IMR-90 (cell line): ENCODE measurements at regions not wholly inside any gene's neighbourhood (a gene's known extent, or its start where the extent isn't known, plus 50 kb on each side); places are given as distances from the start of the nearest gene placed in this dataset.

Experiments
- ATAC-seq: fragments of 200-7000 bp; cut with Tn5 transposase; 2 replicates; pipeline ENCODE4 v1.9.1; 2020; ENCODE audit warnings: low read depth, mild to moderate bottlenecking, moderate library complexity
- BruUV-seq: library from RNA; stranded (reverse); fragments of 400-500 nt; replicated peaks from 2 replicates; lab custom pipeline; 2021; lab: Mats Ljungman, UMichigan
- CTCF ChIA-PET: fragments of 300-600 bp; formaldehyde crosslinking; extraction: SDS; loops from one replicate; lab custom pipeline; 2021; ENCODE audit warnings: antibody characterized with exemption; lab: Yijun Ruan, JAX
- POLR2A ChIA-PET: fragments of 300-600 bp; sonication (Branson Sonifier 250); formaldehyde crosslinking; loops from one replicate; lab custom pipeline; 2022; ENCODE audit warnings: antibody characterized with exemption; ENCODE audit not compliant: unreplicated experiment; lab: Charles Lee
- DNase-seq: peaks from one replicate; pipeline ENCODE4 v3.0.0; 2013
- H2AFZ ChIP-seq: replicated peaks from 2 replicates; pipeline ENCODE3; 2013; ENCODE audit warnings: low read length, mild to moderate bottlenecking; ENCODE audit not compliant: poor library complexity
- H2AK5ac ChIP-seq: 2 replicates; pipeline ENCODE4 v1.6.1; 2013; ENCODE audit warnings: low read depth, low read length, inconsistent platforms
- H2AK9ac ChIP-seq: replicated peaks from 2 replicates; pipeline ENCODE3; 2013; ENCODE audit warnings: mild to moderate bottlenecking, low read depth, low read length, moderate library complexity; ENCODE audit not compliant: poor library complexity
- H2BK120ac ChIP-seq: 2 replicates; pipeline ENCODE4 v1.6.1; 2013; ENCODE audit warnings: low read depth, low read length, inconsistent platforms
- H2BK15ac ChIP-seq: 3 replicates; pipeline ENCODE4 v1.6.1; 2013; ENCODE audit warnings: low read depth, low read length, inconsistent platforms
- H2BK20ac ChIP-seq: 2 replicates; pipeline ENCODE4 v1.6.1; 2013; ENCODE audit warnings: low read depth, mild to moderate bottlenecking, inconsistent platforms, low read length, moderate library complexity
- H2BK5ac ChIP-seq: 2 replicates; pipeline ENCODE4 v1.6.1; 2013; ENCODE audit warnings: mild to moderate bottlenecking, low read depth, low read length, inconsistent platforms; ENCODE audit not compliant: poor library complexity, severe bottlenecking
- H3K14ac ChIP-seq: replicated peaks from 2 replicates; pipeline ENCODE4 v1.6.1; 2013; ENCODE audit warnings: low read depth, low read length, inconsistent platforms
- H3K18ac ChIP-seq: 2 replicates; pipeline ENCODE4 v1.6.1; 2013; ENCODE audit warnings: low read depth, low read length, control low read depth
- H3K23ac ChIP-seq: 2 replicates; pipeline ENCODE4 v1.6.1; 2013; ENCODE audit warnings: low read depth, low read length, inconsistent platforms
- H3K27ac ChIP-seq: 2 replicates; pipeline ENCODE4 v1.5.1; 2013; ENCODE audit warnings: mild to moderate bottlenecking, control low read depth, low read length; ENCODE audit not compliant: insufficient read depth
- H3K27me3 ChIP-seq: 2 replicates; pipeline ENCODE4 v1.6.1; 2013; ENCODE audit warnings: low read length; ENCODE audit not compliant: control insufficient read depth, insufficient read depth
- H3K36me3 ChIP-seq: 2 replicates; pipeline ENCODE4 v1.6.1; 2013; ENCODE audit warnings: low read length, mixed read lengths; ENCODE audit not compliant: control insufficient read depth, insufficient read depth
- H3K4ac ChIP-seq: 2 replicates; pipeline ENCODE4 v1.6.1; 2013; ENCODE audit warnings: low read depth, low read length, inconsistent platforms
- H3K4me1 ChIP-seq: 2 replicates; pipeline ENCODE4 v1.6.1; 2013; ENCODE audit warnings: low read length, mixed read lengths; ENCODE audit not compliant: control insufficient read depth, insufficient read depth
- H3K4me2 ChIP-seq: 2 replicates; pipeline ENCODE4 v1.6.1; 2013; ENCODE audit warnings: low read depth, mild to moderate bottlenecking, control low read depth, low read length, moderate library complexity
- H3K4me3 ChIP-seq: 2 replicates; pipeline ENCODE4 v1.5.1; 2013; ENCODE audit warnings: low read depth, mild to moderate bottlenecking, control low read depth, low read length, moderate library complexity; ENCODE audit not compliant: insufficient read depth
- H3K56ac ChIP-seq: 2 replicates; pipeline ENCODE4 v1.6.1; 2013; ENCODE audit warnings: low read length, inconsistent platforms; ENCODE audit not compliant: insufficient read depth; ENCODE audit errors: extremely low read depth
- H3K79me1 ChIP-seq, 2 experiments: 2 replicates each; pipeline ENCODE4 v1.6.1; 2013; ENCODE audit warnings: low read length in 2 of 2, inconsistent platforms in 1 of 2, low read depth in 1 of 2
- H3K9ac ChIP-seq: 2 replicates; pipeline ENCODE4 v1.6.1; 2013; ENCODE audit warnings: low read depth, low read length, control low read depth
- H3K9me1 ChIP-seq: 2 replicates; pipeline ENCODE4 v1.6.1; 2013; ENCODE audit warnings: low read length, inconsistent platforms; ENCODE audit not compliant: insufficient read depth
- H3K9me3 ChIP-seq: 2 replicates; pipeline ENCODE4 v1.6.1; 2013; ENCODE audit warnings: low read length; ENCODE audit not compliant: control insufficient read depth, insufficient read depth
- H4K20me1 ChIP-seq: 2 replicates; pipeline ENCODE4 v1.6.1; 2013; ENCODE audit warnings: low read length, inconsistent platforms; ENCODE audit not compliant: insufficient read depth
- H4K5ac ChIP-seq: 2 replicates; pipeline ENCODE4 v1.6.1; 2013; ENCODE audit warnings: mild to moderate bottlenecking, low read depth, low read length, control low read depth
- H4K8ac ChIP-seq, 2 experiments: 2 replicates each; pipeline ENCODE4 v1.6.1; 2013; ENCODE audit warnings: low read depth in 2 of 2, low read length in 2 of 2, control low read depth in 1 of 2, inconsistent platforms in 1 of 2
- H4K91ac ChIP-seq: 2 replicates; pipeline ENCODE4 v1.6.1; 2013; ENCODE audit warnings: low read depth, low read length, inconsistent platforms; ENCODE audit not compliant: insufficient read depth
- CEBPB ChIP-seq: IDR thresholded peaks from 2 replicates; pipeline ENCODE4 v1.6.1; 2012; ENCODE audit warnings: low read depth, low read length, improper control_type of control experiment
- CHD1 ChIP-seq: IDR thresholded peaks from 2 replicates; pipeline ENCODE4 v1.6.1; 2012; ENCODE audit warnings: low read depth, low read length, improper control_type of control experiment
- CTCF ChIP-seq: conservative IDR thresholded peaks from 2 replicates; pipeline ENCODE4 v1.5.1; 2012; ENCODE audit warnings: mild to moderate bottlenecking, low read depth, low read length, improper control_type of control experiment
- WGBS, 2 experiments: methylation state at CpG; one replicate each; pipeline versions ENCODE4 v1.1.5 to v1.1.7; 2013; ENCODE audit warnings: missing lambda C conversion rate in 2 of 2; ENCODE audit not compliant: insufficient read length in 1 of 2; ENCODE audit errors: extremely low coverage in 2 of 2; 5-methylcytosine and 5-hydroxymethylcytosine counted together
- dilution Hi-C: fragments of 300-500 bp; cut with HindIII; formaldehyde crosslinking; loops from one replicate; pipeline ENCODE4 v1.14.3; 2018; ENCODE audit warnings: low sequenced_read_pairs; ENCODE audit not compliant: unreplicated experiment
- in situ Hi-C: fragments of 300-500 bp; cut with MboI; formaldehyde crosslinking; loops from 3 replicates; pipeline ENCODE4 v1.14.3; 2019; ENCODE audit warnings: low sequenced_read_pairs, inconsistent platforms, mixed read lengths
- intact Hi-C: fragments of 100-400 bp; cut with micrococcal nuclease; formaldehyde crosslinking; loops from 2 replicates; pipeline ENCODE4 v1.10.0; 2022

- no peak for ATAC-seq
- H3K4me3 ChIP-seq, result no peak overlapping the region
- H2AK5ac ChIP-seq, result peak overlapping the region; percentile 74; the same call in 1 of the 2 replicates
- peak overlapping the region; percentile 0; the same call in 1 of the 3 replicates for H2BK15ac ChIP-seq
- no peaks in the 10 kb centered on the region for H3K79me1 ChIP-seq
- no TSS peak for BruUV-seq
- DNase-seq, result no peak
- intact Hi-C loops (loop anchor here (2.0 kb wide), 1 partner anchor 71 kb away; the partner anchor contains the start of gene BACH2), in situ Hi-C loops (no loop called here), dilution Hi-C loops (no loop called here)
- H4K91ac ChIP-seq, result peak overlapping the region; percentile 29
- TF ChIP-seq CEBPB (no peak), CHD1 (no peak), CTCF (no peak)
- H3K27me3 ChIP-seq, result no peaks in the 10 kb centered on the region
- whole genome bisulfite sequencing, 2 experiments, result no CpG with 5 or more reads among the region's 3 CpGs
- H4K20me1 ChIP-seq, result peaks cover 4% of the 10 kb centered on the region; the same call in 1 of the 2 replicates
- H3K36me3 ChIP-seq, result no peaks in the 10 kb centered on the region
- no peak overlapping the region for H3K9ac ChIP-seq
- H3K9me3 ChIP-seq, result peaks cover 6% of the 10 kb centered on the region
- peaks cover 3% of the 10 kb centered on the region for H3K4me1 ChIP-seq
- peak overlapping the region; percentile 64 for H3K4ac ChIP-seq
- peak overlapping the region; percentile 73 for H4K5ac ChIP-seq
- H3K27ac ChIP-seq, result 0 out of 2 replicates have a peak overlapping the region, but pooled peaks have one; percentile 20
- H2BK5ac ChIP-seq, result peak overlapping the region; percentile 35
- H3K9me1 ChIP-seq, result 0 out of 2 replicates have a peak, but pooled peaks cover 3% of the 10 kb centered on the region
- H3K56ac ChIP-seq, result no peak overlapping the region
- peak overlapping the region; percentile 92 for H3K18ac ChIP-seq
- H3K4me2 ChIP-seq, result no peak overlapping the region
- H2BK20ac ChIP-seq, result peak overlapping the region; percentile 40; the same call in 1 of the 2 replicates
- H2AK9ac ChIP-seq, result no peak overlapping the region
- peak overlapping the region; percentile 53 for H2BK120ac ChIP-seq
- H3K23ac ChIP-seq, result no peak overlapping the region
- 0 out of 4 replicates have a peak overlapping the region, but pooled peaks of 1 of the 2 experiments have one; percentile 8 for H4K8ac ChIP-seq
- ChIA-PET POLR2A (no interaction called here), CTCF (no interaction called here)
- no peak overlapping the region for H2AFZ ChIP-seq
- no peak overlapping the region for H3K14ac ChIP-seq
Measured at GRCh38 chr6:90368001-90368400, 71.4 kb upstream of the BACH2 start.
